A549 (cell line): ENCODE measurements at regions not wholly inside any gene's neighbourhood (a gene's known extent, or its start where the extent isn't known, plus 50 kb on each side); places are given as distances from the start of the nearest gene placed in this dataset.

Experiments used
- ATAC-seq, 2 experiments: fragments of 200-7000 bp in 1 of 2; fragments of >200 bp in 1 of 2; cut with Nextera tagmentation in 1 of 2; cut with Tn5 transposase in 1 of 2; 3 replicates each; pipeline versions ENCODE4 v1.8.0 to v1.9.1; 2018 to 2020; ENCODE audit warnings: mild to moderate bottlenecking in 1 of 2, moderate library complexity in 1 of 2
- CTCF ChIA-PET: fragments of 300-600 bp; sonication (Branson Sonifier 250); formaldehyde crosslinking; extraction: SDS; loops from one replicate; lab custom pipeline; 2021; ENCODE audit warnings: antibody characterized with exemption, inconsistent platforms; lab: Yijun Ruan, JAX
- POLR2A ChIA-PET: fragments of 350-600 bp; formaldehyde crosslinking; extraction: SDS; loops from one replicate; lab custom pipeline; 2021; ENCODE audit warnings: antibody characterized with exemption, inconsistent platforms; lab: Yijun Ruan, JAX
- DNase-seq, 2 experiments: peaks; one replicate each; pipeline versions ENCODE4 v3.0.0 to v3.0.0-alpha.2; 2011 to 2016; ENCODE audit warnings: low read depth in 1 of 2, low spot score in 1 of 2
- FAIRE-seq: peaks from 2 replicates; lab custom pipeline; 2011; peaks lifted over from hg19 to GRCh38; lab: Jason Lieb, UNC
- H3K27ac ChIP-seq, 2 experiments: fragments of >200 bp; sonication (Bioruptor Twin); formaldehyde crosslinking; 3 replicates each; pipeline ENCODE4 v1.5.1; 2016 to 2017
- H3K4me1 ChIP-seq: fragments of >200 bp; sonication (Bioruptor Twin); formaldehyde crosslinking; 3 replicates; pipeline ENCODE4 v1.6.1; 2016
- H3K4me2 ChIP-seq: fragments of >200 bp; sonication (Bioruptor Twin); formaldehyde crosslinking; 3 replicates; pipeline ENCODE4 v1.6.1; 2016
- H3K4me3 ChIP-seq: fragments of >200 bp; sonication (Bioruptor Twin); formaldehyde crosslinking; 3 replicates; pipeline ENCODE4 v1.5.1; 2016
- H3K9me3 ChIP-seq: fragments of >200 bp; sonication (Bioruptor Twin); formaldehyde crosslinking; 3 replicates; pipeline ENCODE4 v1.6.1; 2016
- BHLHE40 ChIP-seq: IDR thresholded peaks from 2 replicates; pipeline ENCODE4 v1.6.1; 2012; ENCODE audit warnings: low read depth, low read length, inconsistent platforms
- CBX2 ChIP-seq: fragments of 200-600 bp; sonication (generic); IDR thresholded peaks from 2 replicates; pipeline ENCODE4 v1.6.1; 2016; ENCODE audit warnings: low read depth, mild to moderate bottlenecking, borderline replicate concordance
- CBX8 ChIP-seq: fragments of 200-600 bp; sonication (generic); IDR thresholded peaks from 2 replicates; pipeline ENCODE4 v1.6.1; 2016
- CEBPB ChIP-seq, 2 experiments: fragments of >200 bp in 1 of 2; sonication (Bioruptor Twin) in 1 of 2; formaldehyde crosslinking in 1 of 2; IDR thresholded peaks; 2 replicates each; pipeline ENCODE4 v1.6.1; 2012 to 2016
- CHD2 ChIP-seq: fragments of 150-350 bp; IDR thresholded peaks from 2 replicates; pipeline ENCODE4 v1.6.1; 2014; ENCODE audit warnings: low read length; ENCODE audit not compliant: partially characterized antibody
- EHF ChIP-seq: fragments of 250-450 bp; sonication (Bioruptor Pico); IDR thresholded peaks from 2 replicates; pipeline ENCODE4 v1.5.0; 2020; ENCODE audit warnings: mild to moderate bottlenecking
- EHMT2 ChIP-seq: fragments of 200-600 bp; sonication (generic); IDR thresholded peaks from 2 replicates; pipeline ENCODE4 v1.6.1; 2016; ENCODE audit warnings: antibody characterized with exemption, low read depth, mild to moderate bottlenecking, moderate library complexity
- EP300 ChIP-seq, 2 experiments: fragments of >200 bp; sonication (Bioruptor Twin); formaldehyde crosslinking; IDR thresholded peaks; 2 replicates in 1 of 2; 3 replicates in 1 of 2; pipeline ENCODE4 v1.6.1; 2016 to 2017
- GATA3 ChIP-seq: IDR thresholded peaks from 2 replicates; pipeline ENCODE4 v1.6.1; 2012; ENCODE audit warnings: borderline replicate concordance
- HDAC2 ChIP-seq: fragments of 200-600 bp; sonication (generic); IDR thresholded peaks from 2 replicates; pipeline ENCODE4 v1.6.1; 2016
- HEYL ChIP-seq: fragments of 250-450 bp; sonication (Bioruptor Pico); IDR thresholded peaks from 2 replicates; pipeline ENCODE4 v1.8.0; 2021; ENCODE audit warnings: mild to moderate bottlenecking, moderate library complexity
- HOXA7 ChIP-seq: fragments of 250-450 bp; sonication (Bioruptor Pico); IDR thresholded peaks from 2 replicates; pipeline ENCODE4 v1.5.0; 2020; ENCODE audit warnings: mild to moderate bottlenecking, moderate library complexity
- HOXB13 ChIP-seq: fragments of 250-450 bp; sonication (Bioruptor Pico); IDR thresholded peaks from 2 replicates; pipeline ENCODE4 v1.5.0; 2020; ENCODE audit warnings: low read depth, mild to moderate bottlenecking, moderate library complexity
- HOXB5 ChIP-seq: fragments of 250-450 bp; sonication (Bioruptor Pico); IDR thresholded peaks from 2 replicates; pipeline ENCODE4 v1.5.0; 2020; ENCODE audit warnings: mild to moderate bottlenecking, moderate library complexity
- JUNB ChIP-seq: fragments of >200 bp; sonication (Bioruptor Twin); formaldehyde crosslinking; IDR thresholded peaks from 2 replicates; pipeline ENCODE4 v1.6.1; 2016
- KDM1A ChIP-seq: fragments of 200-600 bp; sonication (generic); IDR thresholded peaks from 2 replicates; pipeline ENCODE4 v1.6.1; 2016; ENCODE audit warnings: low read depth, mild to moderate bottlenecking
- KDM5A ChIP-seq: fragments of 200-600 bp; sonication (generic); IDR thresholded peaks from 2 replicates; pipeline ENCODE4 v1.6.1; 2016; ENCODE audit warnings: antibody characterized with exemption, mild to moderate bottlenecking
- MAZ ChIP-seq: fragments of 150-350 bp; IDR thresholded peaks from 2 replicates; pipeline ENCODE4 v1.6.1; 2014; ENCODE audit warnings: antibody characterized with exemption, low read depth, low read length, borderline replicate concordance
- MYC ChIP-seq: IDR thresholded peaks from 2 replicates; pipeline ENCODE4 v1.6.1; 2012; ENCODE audit warnings: mild to moderate bottlenecking, inconsistent platforms, low read length, improper control_type of control experiment, borderline replicate concordance
- NFE2L2 ChIP-seq: fragments of 150-350 bp; conservative IDR thresholded peaks from 2 replicates; pipeline ENCODE4 v1.6.1; 2014; ENCODE audit warnings: low read length
- NR3C1 ChIP-seq: fragments of >200 bp; sonication (Bioruptor Twin); formaldehyde crosslinking; IDR thresholded peaks from 3 replicates; pipeline ENCODE4 v1.6.1; 2017
- PHF8 ChIP-seq: fragments of 200-600 bp; sonication (generic); IDR thresholded peaks from 2 replicates; pipeline ENCODE4 v1.6.1; 2016; ENCODE audit warnings: low read depth, mild to moderate bottlenecking, antibody characterized with exemption, moderate library complexity, borderline replicate concordance
- POLR2AphosphoS2 ChIP-seq: conservative IDR thresholded peaks from 2 replicates; pipeline ENCODE4 v1.6.1; 2012; ENCODE audit warnings: low read length, improper control_type of control experiment, inconsistent platforms
- RARB ChIP-seq: fragments of 250-450 bp; sonication (Bioruptor Pico); IDR thresholded peaks from 2 replicates; pipeline ENCODE4 v1.8.0; 2021; ENCODE audit warnings: mild to moderate bottlenecking, moderate library complexity
- RNF2 ChIP-seq: fragments of 200-600 bp; sonication (generic); IDR thresholded peaks from 2 replicates; pipeline ENCODE4 v1.6.1; 2016; ENCODE audit warnings: low read depth, mild to moderate bottlenecking, antibody characterized with exemption, moderate library complexity, borderline replicate concordance
- SREBF2 ChIP-seq: fragments of 450-650 bp; IDR thresholded peaks from 2 replicates; pipeline ENCODE4 v1.6.1; 2014; ENCODE audit warnings: mild to moderate bottlenecking, moderate library complexity
- TP53 ChIP-seq: fragments of 250-450 bp; sonication (Bioruptor Pico); IDR thresholded peaks from 2 replicates; pipeline ENCODE4 v1.5.0; 2021; ENCODE audit warnings: mild to moderate bottlenecking, moderate library complexity
- ZC3H11A ChIP-seq: fragments of 450-650 bp; IDR thresholded peaks from 2 replicates; pipeline ENCODE4 v1.6.1; 2014; ENCODE audit warnings: antibody characterized with exemption, mild to moderate bottlenecking
- ZSCAN20 ChIP-seq: fragments of 250-450 bp; sonication (Bioruptor Pico); IDR thresholded peaks from 2 replicates; pipeline ENCODE4 v1.8.0; 2022; ENCODE audit warnings: mild to moderate bottlenecking, moderate library complexity
- WGBS: methylation state at CpG from one replicate; pipeline ENCODE4 v1.1.6; 2017; ENCODE audit errors: missing lambda C conversion rate; 5-methylcytosine and 5-hydroxymethylcytosine counted together
- TF ChIP-seq, protein P1 (sequence below): fragments of 250-450 bp; sonication (Bioruptor Pico); IDR thresholded peaks from 2 replicates; pipeline ENCODE4 v1.5.0; 2021; ENCODE audit warnings: mild to moderate bottlenecking, moderate library complexity, borderline replicate concordance
- TF ChIP-seq, protein P2 (sequence below): fragments of 250-450 bp; sonication (Bioruptor Pico); IDR thresholded peaks from 2 replicates; pipeline ENCODE4 v1.5.0; 2020; ENCODE audit warnings: low read depth, mild to moderate bottlenecking, moderate library complexity

DNA sequence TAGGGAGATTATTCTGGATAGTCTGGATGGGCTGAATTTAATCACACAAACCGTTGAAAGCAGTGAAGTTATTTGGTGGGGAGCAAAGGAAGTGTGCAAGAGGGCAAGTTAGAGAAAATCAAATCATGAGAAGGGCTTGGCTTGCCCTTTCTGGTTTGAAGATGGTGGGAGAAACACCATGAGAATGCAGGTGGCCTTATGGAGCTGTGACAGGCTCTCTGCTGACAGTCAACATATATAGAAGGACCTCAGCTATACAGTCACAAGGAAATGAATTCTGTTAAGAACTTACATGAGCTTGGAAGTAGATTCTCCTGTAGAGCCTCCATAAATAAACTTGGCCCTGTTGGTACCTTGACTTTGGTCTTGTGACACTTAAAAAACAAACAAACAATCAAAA, 72.3 kb downstream of the GMNC start:
- Histone ChIP-seq H3K4me2 (no peak overlapping the region), H3K27ac (no peak overlapping the region), H3K4me3 (no peak overlapping the region), H3K4me1 (no peaks in the 10 kb centered on the region), H3K9me3 (no peaks in the 10 kb centered on the region)
- TF ChIP-seq EHMT2 (no peak), NFE2L2 (no peak), HDAC2 (no peak), NR3C1 (no peak), EHF (CRISPR knock-in tag) (no peak), KDM5A (no peak), EP300 (IDR thresholded peaks at IDR 0.05) (no peak), JUNB (no peak), CBX8 (no peak), CBX2 (no peak)
- no peak for FAIRE-seq
- WGBS: 0% methylated on average over 1 of the region's 1 CpG
- CTCF ChIA-PET: interaction anchor here (1.1 kb wide), 1 partner anchor 22 kb away, joined by 3 read pairs; no protein-coding TSS in a partner anchor
- POLR2A ChIA-PET: no interaction called here
- ATAC-seq: no peak
- DNase-seq: no peak

DNA sequence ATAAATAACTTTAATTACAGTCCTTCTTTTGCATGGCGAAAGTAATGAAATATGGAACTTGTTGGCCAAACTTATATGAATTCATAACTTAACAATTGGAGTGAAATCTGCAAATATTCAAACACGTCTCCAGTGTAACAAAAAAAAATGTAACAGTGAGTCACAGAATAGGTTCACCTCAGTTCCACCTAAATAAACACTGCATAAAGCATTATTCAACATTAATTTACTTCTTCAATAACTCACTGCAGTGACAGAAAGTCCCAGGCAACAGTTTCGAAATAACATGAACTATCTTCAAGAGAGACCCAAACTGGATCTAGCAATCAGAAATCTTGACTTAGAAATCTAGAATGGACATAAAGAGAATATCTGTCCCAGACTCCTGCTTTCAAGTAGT, 75.6 kb downstream of the GMNC start:
- H3K4me2 ChIP-seq: no peak overlapping the region
- no peak overlapping the region for H3K27ac ChIP-seq
- FAIRE-seq (no peak), ATAC-seq (no peak), DNase-seq (no peak)
- 27% methylated on average over 3 of the region's 3 CpGs for WGBS
- H3K4me1 ChIP-seq: no peaks in the 10 kb centered on the region
- ChIA-PET POLR2A (no interaction called here), CTCF (no interaction called here)
- no peak overlapping the region for H3K4me3 ChIP-seq
- TF ChIP-seq MYC (no peak), RNF2 (no peak), RARB (CRISPR knock-in tag) (no peak), CBX8 (no peak), KDM1A (no peak), BHLHE40 (no peak), ZC3H11A (no peak), EHF (CRISPR knock-in tag) (no peak), CEBPB (IDR thresholded peaks at IDR 0.05) (no peak), PHF8 (no peak), HEYL (no peak), POLR2AphosphoS2 (no peak), SREBF2 (no peak), TP53 (no peak), ZSCAN20 (no peak), EHMT2 (no peak), MAZ (no peak), CHD2 (no peak)
- H3K9me3 ChIP-seq: no peaks in the 10 kb centered on the region

DNA sequence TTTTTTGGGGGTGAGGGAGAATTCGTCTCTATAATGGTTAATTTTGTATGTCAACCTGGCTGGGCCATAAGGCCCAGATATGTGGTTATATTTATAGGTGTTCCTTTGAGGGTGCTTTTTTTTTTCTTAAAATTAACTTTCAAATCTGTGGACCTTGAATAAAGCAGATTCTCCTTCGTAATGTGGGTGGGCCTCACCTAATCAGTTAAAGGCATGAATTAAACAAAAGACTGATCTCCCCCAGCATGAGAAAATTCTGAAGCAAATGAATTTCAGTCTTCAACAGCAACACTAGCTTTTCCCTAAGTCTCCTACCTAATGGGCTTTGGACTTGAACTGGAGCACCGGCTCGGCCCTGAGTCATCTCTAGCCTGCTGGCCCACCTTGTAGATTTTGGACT, 77.4 kb downstream of the GMNC start:
- DNase-seq: no peak

More for the DNA sequence above, 77.4 kb downstream of the GMNC start:
- Histone ChIP-seq H3K4me2 (no peak overlapping the region), H3K4me3 (no peak overlapping the region), H3K9me3 (no peaks in the 10 kb centered on the region), H3K27ac (no peak overlapping the region), H3K4me1 (no peaks in the 10 kb centered on the region)
- ATAC-seq (no peak), FAIRE-seq (no peak)
- 75% methylated on average over 4 of the region's 4 CpGs for WGBS
- TF ChIP-seq MAZ (no peak), GATA3 (no peak), EHMT2 (no peak), HDAC2 (no peak), RARB (CRISPR knock-in tag) (no peak), HOXB5 (CRISPR knock-in tag) (no peak), POLR2AphosphoS2 (no peak), NFE2L2 (no peak), HOXB13 (no peak), HOXA7 (CRISPR knock-in tag) (no peak)
- TF ChIP-seq, protein P1, sequence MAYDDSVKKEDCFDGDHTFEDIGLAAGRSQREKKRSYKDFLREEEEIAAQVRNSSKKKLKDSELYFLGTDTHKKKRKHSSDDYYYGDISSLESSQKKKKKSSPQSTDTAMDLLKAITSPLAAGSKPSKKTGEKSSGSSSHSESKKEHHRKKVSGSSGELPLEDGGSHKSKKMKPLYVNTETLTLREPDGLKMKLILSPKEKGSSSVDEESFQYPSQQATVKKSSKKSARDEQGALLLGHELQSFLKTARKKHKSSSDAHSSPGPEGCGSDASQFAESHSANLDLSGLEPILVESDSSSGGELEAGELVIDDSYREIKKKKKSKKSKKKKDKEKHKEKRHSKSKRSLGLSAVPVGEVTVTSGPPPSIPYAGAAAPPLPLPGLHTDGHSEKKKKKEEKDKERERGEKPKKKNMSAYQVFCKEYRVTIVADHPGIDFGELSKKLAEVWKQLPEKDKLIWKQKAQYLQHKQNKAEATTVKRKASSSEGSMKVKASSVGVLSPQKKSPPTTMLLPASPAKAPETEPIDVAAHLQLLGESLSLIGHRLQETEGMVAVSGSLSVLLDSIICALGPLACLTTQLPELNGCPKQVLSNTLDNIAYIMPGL (CRISPR knock-in tag): no peak
- TF ChIP-seq, protein P2, sequence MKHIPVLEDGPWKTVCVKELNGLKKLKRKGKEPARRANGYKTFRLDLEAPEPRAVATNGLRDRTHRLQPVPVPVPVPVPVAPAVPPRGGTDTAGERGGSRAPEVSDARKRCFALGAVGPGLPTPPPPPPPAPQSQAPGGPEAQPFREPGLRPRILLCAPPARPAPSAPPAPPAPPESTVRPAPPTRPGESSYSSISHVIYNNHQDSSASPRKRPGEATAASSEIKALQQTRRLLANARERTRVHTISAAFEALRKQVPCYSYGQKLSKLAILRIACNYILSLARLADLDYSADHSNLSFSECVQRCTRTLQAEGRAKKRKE: no peak
- ChIA-PET CTCF (no interaction called here), POLR2A (no interaction called here)
